ENCODE measurements at regions not wholly inside any gene's neighbourhood (a gene's known extent, or its start where the extent isn't known, plus 50 kb on each side); places are given as distances from the start of the nearest gene placed in this dataset.
A peak's percentile ranks its signal among the peaks of the same experiment; 100 is the strongest.

- TF ChIP-seq POLR2A (IDR thresholded peaks at IDR 0.05) (no peak), CTCF (IDR thresholded peaks at IDR 0.05) (no peak)
- Histone ChIP-seq H3K27ac (no peak overlapping the region), H3K27me3 (no peaks in the 10 kb centered on the region), H3K9me3 (no peaks in the 10 kb centered on the region), H3K36me3 (replicated peaks in 1 of 2; ENCODE audit: insufficient read depth in 1 of 2, low read depth in 2 of 2) (no peaks in the 10 kb centered on the region), H3K4me3 (no peak overlapping the region), H3K4me1 (no peaks in the 10 kb centered on the region)
- no peak for DNase-seq
- ATAC-seq: no peak
- 46 to 52% methylated on average over 7 of the region's 7 CpGs for WGBS, 2 donors
- intact Hi-C loops (cut with DNase I): no loop called here
These were observed 245.9 kb downstream of the FGFR2 start for GRCh38 chr10:121352231-121352855.

- ATAC-seq (no peak), DNase-seq (no peak)
- Histone ChIP-seq H3K27me3 (no peaks in the 10 kb centered on the region), H3K27ac (no peak overlapping the region), H3K4me3 (no peak overlapping the region), H3K36me3 (replicated peaks in 1 of 2; ENCODE audit: insufficient read depth in 1 of 2, low read depth in 2 of 2) (no peaks in the 10 kb centered on the region), H3K4me1 (peaks cover 6% of the 10 kb centered on the region), H3K9me3 (no peaks in the 10 kb centered on the region)
- no peak for TF ChIP-seq CTCF (IDR thresholded peaks at IDR 0.05)
- TF ChIP-seq POLR2A (IDR thresholded peaks at IDR 0.05): no peak
- intact Hi-C loops (cut with DNase I): no loop called here
- WGBS, 2 donors: 80 to 92% methylated on average over 6 of the region's 6 CpGs
These were observed 243.1 kb downstream of the FGFR2 start for GRCh38 chr10:121355161-121355560.

GRCh38 chr10:121356183-121356582, 242.1 kb downstream of the FGFR2 start:
- H3K27me3 ChIP-seq: no peaks in the 10 kb centered on the region
- DNase-seq: no peak
- WGBS, 2 donors: 66 to 73% methylated on average over 2 of the region's 2 CpGs
- H3K4me3 ChIP-seq: no peak overlapping the region
- H3K27ac ChIP-seq: no peak overlapping the region
- intact Hi-C loops (cut with DNase I): no loop called here
- no peaks in the 10 kb centered on the region for H3K9me3 ChIP-seq
- H3K4me1 ChIP-seq: peaks cover 6% of the 10 kb centered on the region
- TF ChIP-seq POLR2A (IDR thresholded peaks at IDR 0.05): no peak
- no peak for TF ChIP-seq CTCF (IDR thresholded peaks at IDR 0.05)
- no peaks in the 10 kb centered on the region for H3K36me3 ChIP-seq (replicated peaks in 1 of 2; ENCODE audit: insufficient read depth in 1 of 2, low read depth in 2 of 2)
- ATAC-seq: no peak

GRCh38 chr10:121357401-121357800, 240.8 kb downstream of the FGFR2 start:
- peak overlapping the region in 2 of 4 donors; percentile 19 to 20 for H3K27ac ChIP-seq
- intact Hi-C loops (cut with DNase I): no loop called here
- no peak overlapping the region for H3K4me3 ChIP-seq
- WGBS, 2 donors: 31 to 39% methylated on average over 5 to 6 of the region's 6 CpGs
- H3K9me3 ChIP-seq: no peaks in the 10 kb centered on the region
- ATAC-seq (peak; percentile 53), DNase-seq (peak in 1 of 4 donors; percentile 6)
- peaks cover 6% of the 10 kb centered on the region for H3K4me1 ChIP-seq
- H3K27me3 ChIP-seq: no peaks in the 10 kb centered on the region
- H3K36me3 ChIP-seq (replicated peaks in 1 of 2; ENCODE audit: insufficient read depth in 1 of 2, low read depth in 2 of 2): no peaks in the 10 kb centered on the region
- TF ChIP-seq CTCF (IDR thresholded peaks at IDR 0.05): no peak
- no peak for TF ChIP-seq POLR2A (IDR thresholded peaks at IDR 0.05)

- Histone ChIP-seq H3K27ac (peak overlapping the region; percentile 9 to 66 (median 38)), H3K27me3 (no peaks in the 10 kb centered on the region), H3K9me3 (no peaks in the 10 kb centered on the region), H3K4me1 (peaks cover 6% of the 10 kb centered on the region), H3K36me3 (replicated peaks in 1 of 2; ENCODE audit: insufficient read depth in 1 of 2, low read depth in 2 of 2) (no peaks in the 10 kb centered on the region), H3K4me3 (no peak overlapping the region)
- TF ChIP-seq POLR2A (IDR thresholded peaks at IDR 0.05) (no peak), CTCF (IDR thresholded peaks at IDR 0.05) (no peak)
- ATAC-seq (peak; percentile 73), DNase-seq (peak; percentile 22 to 43 (median 40))
- WGBS, 2 donors: 46 to 71% methylated on average over 5 of the region's 5 CpGs
- intact Hi-C loops (cut with DNase I): no loop called here
These were observed 236.2 kb downstream of the FGFR2 start for GRCh38 chr10:121362026-121362425.
